DND-41 (cell line): ENCODE measurements at regions not wholly inside any gene's neighbourhood (a gene's known extent, or its start where the extent isn't known, plus 50 kb on each side); places are given as distances from the start of the nearest gene placed in this dataset.

Experiments
- EZH2 ChIP-seq: IDR thresholded peaks from 3 replicates; pipeline ENCODE4 v1.6.1; 2012; ENCODE audit warnings: borderline replicate concordance, low read depth, mild to moderate bottlenecking, moderate library complexity, low read length, inconsistent platforms; ENCODE audit not compliant: severe bottlenecking
- TF ChIP-seq, protein P1 (sequence below): IDR thresholded peaks from 2 replicates; pipeline ENCODE4 v1.5.1; 2012; ENCODE audit warnings: borderline replicate concordance, low read length, moderate library complexity, mild to moderate bottlenecking; ENCODE audit not compliant: poor library complexity, severe bottlenecking; ENCODE audit errors: extremely low read depth

DNA sequence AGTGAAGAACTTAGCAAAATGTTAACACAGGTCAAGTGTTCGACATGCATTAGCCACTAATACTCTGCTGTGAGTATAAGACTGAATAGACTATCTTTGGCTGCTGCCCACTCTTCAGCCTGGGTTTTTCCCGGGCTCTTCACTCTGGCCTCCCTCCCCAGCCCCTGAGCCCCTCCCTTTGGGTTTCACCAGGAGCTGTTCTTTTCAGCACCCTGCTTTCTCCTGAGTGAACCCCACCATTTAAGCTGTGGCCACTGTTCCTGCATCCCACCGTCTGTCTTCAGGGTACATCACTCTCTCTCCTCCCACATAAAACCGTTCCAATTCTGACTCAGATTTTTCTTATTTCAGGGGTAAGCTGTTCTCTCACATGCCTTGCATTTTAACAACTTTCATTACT is 92.0 kb upstream of the ASIC2 start:
- TF ChIP-seq, protein P1, sequence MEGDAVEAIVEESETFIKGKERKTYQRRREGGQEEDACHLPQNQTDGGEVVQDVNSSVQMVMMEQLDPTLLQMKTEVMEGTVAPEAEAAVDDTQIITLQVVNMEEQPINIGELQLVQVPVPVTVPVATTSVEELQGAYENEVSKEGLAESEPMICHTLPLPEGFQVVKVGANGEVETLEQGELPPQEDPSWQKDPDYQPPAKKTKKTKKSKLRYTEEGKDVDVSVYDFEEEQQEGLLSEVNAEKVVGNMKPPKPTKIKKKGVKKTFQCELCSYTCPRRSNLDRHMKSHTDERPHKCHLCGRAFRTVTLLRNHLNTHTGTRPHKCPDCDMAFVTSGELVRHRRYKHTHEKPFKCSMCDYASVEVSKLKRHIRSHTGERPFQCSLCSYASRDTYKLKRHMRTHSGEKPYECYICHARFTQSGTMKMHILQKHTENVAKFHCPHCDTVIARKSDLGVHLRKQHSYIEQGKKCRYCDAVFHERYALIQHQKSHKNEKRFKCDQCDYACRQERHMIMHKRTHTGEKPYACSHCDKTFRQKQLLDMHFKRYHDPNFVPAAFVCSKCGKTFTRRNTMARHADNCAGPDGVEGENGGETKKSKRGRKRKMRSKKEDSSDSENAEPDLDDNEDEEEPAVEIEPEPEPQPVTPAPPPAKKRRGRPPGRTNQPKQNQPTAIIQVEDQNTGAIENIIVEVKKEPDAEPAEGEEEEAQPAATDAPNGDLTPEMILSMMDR = no peak
- no peak for TF ChIP-seq EZH2
